ENCODE measurements at regions not wholly inside any gene's neighbourhood (a gene's known extent, or its start where the extent isn't known, plus 50 kb on each side); places are given as distances from the start of the nearest gene placed in this dataset.
A peak's percentile ranks its signal among the peaks of the same experiment; 100 is the strongest.

DNA sequence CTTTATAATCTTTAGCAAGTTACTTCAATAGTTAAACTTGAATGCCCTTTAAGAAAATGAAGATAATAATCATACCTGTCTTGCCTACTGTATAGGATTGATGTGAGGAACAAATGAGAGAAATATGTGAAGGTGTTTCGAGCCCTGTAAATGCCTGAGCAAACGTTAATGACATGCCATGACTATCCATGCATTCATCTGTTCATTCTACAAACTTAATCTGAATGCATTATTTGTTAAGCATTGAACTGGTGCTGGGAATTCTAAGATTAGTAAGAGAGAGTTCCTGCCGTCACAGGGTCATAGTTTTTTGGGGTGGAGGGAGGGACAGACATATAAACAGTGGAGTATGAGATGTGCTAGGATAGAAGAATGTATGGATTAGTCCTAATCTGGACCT is 111.5 kb upstream of the PRICKLE1 start:
- Histone ChIP-seq H3K27ac (no peak overlapping the region), H3K27me3 (no peaks in the 10 kb centered on the region), H3K4me3 (no peak overlapping the region), H3K36me3 (no peaks in the 10 kb centered on the region), H3K4me1 (no peaks in the 10 kb centered on the region), H3K9me3 (no peaks in the 10 kb centered on the region)
- TF ChIP-seq, protein P1, sequence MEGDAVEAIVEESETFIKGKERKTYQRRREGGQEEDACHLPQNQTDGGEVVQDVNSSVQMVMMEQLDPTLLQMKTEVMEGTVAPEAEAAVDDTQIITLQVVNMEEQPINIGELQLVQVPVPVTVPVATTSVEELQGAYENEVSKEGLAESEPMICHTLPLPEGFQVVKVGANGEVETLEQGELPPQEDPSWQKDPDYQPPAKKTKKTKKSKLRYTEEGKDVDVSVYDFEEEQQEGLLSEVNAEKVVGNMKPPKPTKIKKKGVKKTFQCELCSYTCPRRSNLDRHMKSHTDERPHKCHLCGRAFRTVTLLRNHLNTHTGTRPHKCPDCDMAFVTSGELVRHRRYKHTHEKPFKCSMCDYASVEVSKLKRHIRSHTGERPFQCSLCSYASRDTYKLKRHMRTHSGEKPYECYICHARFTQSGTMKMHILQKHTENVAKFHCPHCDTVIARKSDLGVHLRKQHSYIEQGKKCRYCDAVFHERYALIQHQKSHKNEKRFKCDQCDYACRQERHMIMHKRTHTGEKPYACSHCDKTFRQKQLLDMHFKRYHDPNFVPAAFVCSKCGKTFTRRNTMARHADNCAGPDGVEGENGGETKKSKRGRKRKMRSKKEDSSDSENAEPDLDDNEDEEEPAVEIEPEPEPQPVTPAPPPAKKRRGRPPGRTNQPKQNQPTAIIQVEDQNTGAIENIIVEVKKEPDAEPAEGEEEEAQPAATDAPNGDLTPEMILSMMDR (IDR thresholded peaks at IDR 0.05) = no peak
- TF ChIP-seq POLR2A (IDR thresholded peaks at IDR 0.05) = no peak
- DNase-seq = no peak

GRCh38 chr12:42698213-42698612 is 108.7 kb upstream of the PRICKLE1 start:
- Histone ChIP-seq H3K36me3 (no peaks in the 10 kb centered on the region), H3K27ac (no peak overlapping the region), H3K4me1 (no peaks in the 10 kb centered on the region), H3K27me3 (no peaks in the 10 kb centered on the region), H3K9me3 (no peaks in the 10 kb centered on the region), H3K4me3 (no peak overlapping the region)
- no peak for DNase-seq
- TF ChIP-seq, protein P1 (IDR thresholded peaks at IDR 0.05) = no peak
- no peak for TF ChIP-seq POLR2A (IDR thresholded peaks at IDR 0.05)

DNA sequence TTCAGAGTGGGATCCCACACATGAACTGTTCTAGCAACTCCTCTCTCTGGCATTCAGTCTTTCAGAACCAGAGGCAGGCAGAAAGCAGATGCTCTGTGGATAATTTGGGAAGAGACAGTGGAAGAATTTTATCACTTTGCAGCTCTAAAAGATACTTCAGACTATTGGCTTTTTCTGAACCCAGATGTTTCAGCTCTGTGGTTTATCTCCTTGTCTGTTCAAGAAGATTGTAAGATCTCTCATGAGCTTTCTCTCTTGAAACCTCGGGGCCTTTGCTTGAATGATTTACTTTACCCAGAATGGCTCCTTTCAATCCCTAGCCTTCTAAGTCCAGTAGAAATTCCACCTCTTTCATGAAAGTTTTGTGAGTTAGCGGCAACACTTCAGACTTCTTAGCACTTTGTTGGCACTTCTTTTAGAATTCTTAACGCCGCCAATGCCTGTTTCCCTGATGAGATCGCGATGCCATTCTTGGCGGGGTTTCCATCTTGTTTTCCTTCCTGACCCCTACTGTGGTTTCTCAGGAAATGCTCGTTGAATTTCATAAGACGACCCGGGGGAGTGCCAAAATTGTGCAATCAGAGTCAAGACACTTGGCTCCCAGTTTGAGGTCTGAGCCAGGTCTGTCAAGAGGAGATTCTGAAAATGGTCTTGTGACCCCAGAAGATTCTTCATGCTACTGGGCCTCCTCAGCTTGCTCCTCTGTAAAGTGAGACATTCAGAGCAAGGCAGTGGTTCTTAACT is 107.0 kb upstream of the PRICKLE1 start:
- DNase-seq = peak in 2 of 3 donors; percentile 16 to 80
- H3K4me1 ChIP-seq = no peaks in the 10 kb centered on the region
- no peak for TF ChIP-seq POLR2A (IDR thresholded peaks at IDR 0.05)
- TF ChIP-seq, protein P1 (IDR thresholded peaks at IDR 0.05) = no peak
- no peaks in the 10 kb centered on the region for H3K27me3 ChIP-seq
- H3K9me3 ChIP-seq = no peaks in the 10 kb centered on the region
- H3K36me3 ChIP-seq = no peaks in the 10 kb centered on the region
- H3K27ac ChIP-seq = peak overlapping the region in 1 of 4 donors; percentile 56
- no peak overlapping the region for H3K4me3 ChIP-seq

DNA sequence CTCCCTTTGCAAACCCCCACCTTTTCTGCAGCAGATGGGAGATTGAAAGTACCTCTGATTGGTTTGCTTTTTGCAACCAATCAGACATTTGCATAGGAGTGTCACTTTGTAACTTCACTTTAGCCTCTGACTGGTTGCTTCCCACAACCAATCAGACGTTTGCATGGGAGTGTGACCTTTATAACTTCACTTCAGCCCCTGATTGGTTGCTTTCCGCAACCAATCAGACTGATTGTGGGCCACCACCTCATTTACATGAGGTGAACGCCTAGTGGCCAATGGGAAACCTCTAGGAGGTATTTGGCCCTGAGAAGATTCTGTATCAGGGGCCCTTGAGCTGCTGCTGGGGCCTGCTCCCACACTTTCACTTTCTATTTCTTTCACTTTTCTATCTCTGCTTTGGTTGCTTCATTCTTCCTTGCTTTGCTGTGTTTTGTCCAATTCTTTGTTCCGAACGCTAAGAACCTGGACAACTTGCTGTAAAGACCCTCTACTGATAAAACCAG is 106.0 kb upstream of the PRICKLE1 start:
- H3K36me3 ChIP-seq = no peaks in the 10 kb centered on the region
- H3K9me3 ChIP-seq = no peaks in the 10 kb centered on the region
- no peaks in the 10 kb centered on the region for H3K4me1 ChIP-seq
- no peaks in the 10 kb centered on the region for H3K27me3 ChIP-seq
- peak overlapping the region in 1 of 4 donors; percentile 56 for H3K27ac ChIP-seq
- no peak for DNase-seq
- TF ChIP-seq, protein P1 (IDR thresholded peaks at IDR 0.05) = no peak
- TF ChIP-seq POLR2A (IDR thresholded peaks at IDR 0.05) = no peak
- no peak overlapping the region for H3K4me3 ChIP-seq

GRCh38 chr12:42692749-42693148 is 103.2 kb upstream of the PRICKLE1 start:
- Histone ChIP-seq H3K27me3 (no peaks in the 10 kb centered on the region), H3K36me3 (no peaks in the 10 kb centered on the region), H3K4me1 (no peaks in the 10 kb centered on the region), H3K4me3 (no peak overlapping the region), H3K27ac (peak overlapping the region in 1 of 4 donors; percentile 20), H3K9me3 (no peaks in the 10 kb centered on the region)
- no peak for DNase-seq
- no peak for TF ChIP-seq POLR2A (IDR thresholded peaks at IDR 0.05)
- TF ChIP-seq, protein P1 (IDR thresholded peaks at IDR 0.05) = no peak

Measured in Peyer's patch (tissue), 4 donors.